HepG2 (cell line): ENCODE measurements at regions not wholly inside any gene's neighbourhood (a gene's known extent, or its start where the extent isn't known, plus 50 kb on each side); places are given as distances from the start of the nearest gene placed in this dataset.

Experiments used
- FLYWCH1 ChIP-seq: sonication (generic); formaldehyde crosslinking; IDR thresholded peaks from 2 replicates; pipeline ENCODE4 v1.8.1; 2023; ENCODE audit warnings: mild to moderate bottlenecking, missing genetic modification reagents
- FOSL1 ChIP-seq: sonication (generic); formaldehyde crosslinking; IDR thresholded peaks from 2 replicates; pipeline ENCODE4 v1.9.0; 2021; ENCODE audit warnings: missing genetic modification reagents, borderline replicate concordance
- MAFK ChIP-seq, 2 experiments: IDR thresholded peaks in 1 of 2; conservative IDR thresholded peaks in 1 of 2; 2 replicates each; pipeline ENCODE4 v1.6.1; 2011; ENCODE audit warnings: improper control_type of control experiment in 2 of 2, low read length in 2 of 2
- POLR2A ChIP-seq, 2 experiments: IDR thresholded peaks; 2 replicates each; pipeline ENCODE4 v1.6.1; 2011; ENCODE audit warnings: low read depth in 2 of 2, low read length in 2 of 2, mild to moderate bottlenecking in 1 of 2, moderate library complexity in 1 of 2; ENCODE audit not compliant: insufficient read depth in 1 of 2
- PREB ChIP-seq: sonication (generic); formaldehyde crosslinking; IDR thresholded peaks from 2 replicates; pipeline ENCODE4 v1.4.0; 2020; ENCODE audit warnings: missing genetic modification reagents
- SMARCC2 ChIP-seq: fragments of 450-650 bp; IDR thresholded peaks from 2 replicates; pipeline ENCODE4 v1.6.1; 2017; ENCODE audit warnings: antibody characterized with exemption, mild to moderate bottlenecking
- ZBTB46 ChIP-seq: sonication (generic); formaldehyde crosslinking; IDR thresholded peaks from 2 replicates; pipeline ENCODE4 v1.4.0; 2020; ENCODE audit warnings: mild to moderate bottlenecking, missing genetic modification reagents, borderline replicate concordance
- ZFX ChIP-seq: sonication (generic); formaldehyde crosslinking; IDR thresholded peaks from 2 replicates; pipeline ENCODE4 v1.4.0; 2020; ENCODE audit warnings: mild to moderate bottlenecking, low read depth, missing genetic modification reagents, moderate library complexity
- ZNF280D ChIP-seq: sonication (generic); formaldehyde crosslinking; IDR thresholded peaks from 2 replicates; pipeline ENCODE4 v1.5.1; 2020; ENCODE audit warnings: mild to moderate bottlenecking, missing genetic modification reagents

GRCh38 chr3:82262193-82262592, 500.7 kb upstream of the GBE1 start:
- TF ChIP-seq FLYWCH1 (CRISPR knock-in tag) = no peak
- peak; percentile 80 to 94 for TF ChIP-seq MAFK (conservative IDR thresholded peaks at IDR 0.05 in 1 of 2, IDR thresholded peaks at IDR 0.05 in 1 of 2; ENCODE audit: low read length in 2 of 2)
- TF ChIP-seq ZBTB46 (CRISPR knock-in tag) = no peak
- TF ChIP-seq PREB (CRISPR knock-in tag) = no peak
- TF ChIP-seq FOSL1 (CRISPR knock-in tag) = no peak
- no peak for TF ChIP-seq ZNF280D
- no peak for TF ChIP-seq POLR2A (IDR thresholded peaks at IDR 0.05; ENCODE audit: insufficient read depth in 1 of 2, low read depth in 2 of 2, low read length in 2 of 2)
- no peak for TF ChIP-seq SMARCC2
- TF ChIP-seq ZFX = no peak
